ENCODE measurements at regions not wholly inside any gene's neighbourhood (a gene's known extent, or its start where the extent isn't known, plus 50 kb on each side); places are given as distances from the start of the nearest gene placed in this dataset.

GRCh38 chr2:147589127-147589526, 255.7 kb upstream of the ACVR2A start:
- Histone ChIP-seq H3K4me1 (ENCODE audit: control insufficient read depth, insufficient read depth, low read length) (peaks cover 7% of the 10 kb centered on the region), H3K4me3 (ENCODE audit: low read length) (no peak overlapping the region), H3K27me3 (ENCODE audit: control insufficient read depth, insufficient read depth, low read length) (no peaks in the 10 kb centered on the region), H3K36me3 (ENCODE audit: control insufficient read depth, insufficient read depth, low read length) (no peaks in the 10 kb centered on the region), H3K27ac (ENCODE audit: low read depth, low read length) (no peak overlapping the region), H3K9ac (ENCODE audit: low read length) (no peak overlapping the region)

GRCh38 chr2:147588191-147588590, 256.6 kb upstream of the ACVR2A start:
- H3K27me3 ChIP-seq (ENCODE audit: control insufficient read depth, insufficient read depth, low read length): no peaks in the 10 kb centered on the region
- peaks cover 7% of the 10 kb centered on the region for H3K4me1 ChIP-seq (ENCODE audit: control insufficient read depth, insufficient read depth, low read length)
- no peak overlapping the region for H3K9ac ChIP-seq (ENCODE audit: low read length)
- H3K36me3 ChIP-seq (ENCODE audit: control insufficient read depth, insufficient read depth, low read length): no peaks in the 10 kb centered on the region
- no peak overlapping the region for H3K4me3 ChIP-seq (ENCODE audit: low read length)
- peak overlapping the region; percentile 59 for H3K27ac ChIP-seq (ENCODE audit: low read depth, low read length)

GRCh38 chr2:147578529-147578928, 266.3 kb upstream of the ACVR2A start:
- no peak overlapping the region for H3K27ac ChIP-seq (ENCODE audit: low read depth, low read length)
- H3K27me3 ChIP-seq (ENCODE audit: control insufficient read depth, insufficient read depth, low read length): no peaks in the 10 kb centered on the region
- no peak overlapping the region for H3K9ac ChIP-seq (ENCODE audit: low read length)

GRCh38 chr2:147577998-147578380, 266.8 kb upstream of the ACVR2A start:
- H3K9ac ChIP-seq (ENCODE audit: low read length): no peak overlapping the region
- no peak overlapping the region for H3K4me3 ChIP-seq (ENCODE audit: low read length)
- no peaks in the 10 kb centered on the region for H3K27me3 ChIP-seq (ENCODE audit: control insufficient read depth, insufficient read depth, low read length)
- no peaks in the 10 kb centered on the region for H3K36me3 ChIP-seq (ENCODE audit: control insufficient read depth, insufficient read depth, low read length)
- peaks cover 10% of the 10 kb centered on the region for H3K4me1 ChIP-seq (ENCODE audit: control insufficient read depth, insufficient read depth, low read length)
- no peak overlapping the region for H3K27ac ChIP-seq (ENCODE audit: low read depth, low read length)

More at GRCh38 chr2:147578529-147578928, 266.3 kb upstream of the ACVR2A start:
- Histone ChIP-seq H3K4me3 (ENCODE audit: low read length) (no peak overlapping the region), H3K4me1 (ENCODE audit: control insufficient read depth, insufficient read depth, low read length) (peaks cover 10% of the 10 kb centered on the region), H3K36me3 (ENCODE audit: control insufficient read depth, insufficient read depth, low read length) (no peaks in the 10 kb centered on the region)

- Histone ChIP-seq H3K4me1 (ENCODE audit: control insufficient read depth, insufficient read depth, low read length) (peaks cover 10% of the 10 kb centered on the region), H3K36me3 (ENCODE audit: control insufficient read depth, insufficient read depth, low read length) (no peaks in the 10 kb centered on the region), H3K4me3 (ENCODE audit: low read length) (no peak overlapping the region), H3K9ac (ENCODE audit: low read length) (no peak overlapping the region), H3K27me3 (ENCODE audit: control insufficient read depth, insufficient read depth, low read length) (no peaks in the 10 kb centered on the region), H3K27ac (ENCODE audit: low read depth, low read length) (peak overlapping the region; percentile 38)
Observed at GRCh38 chr2:147577323-147577997, 267.4 kb upstream of the ACVR2A start.

GRCh38 chr2:147575106-147575505, 269.7 kb upstream of the ACVR2A start:
- Histone ChIP-seq H3K4me3 (ENCODE audit: low read length) (no peak overlapping the region), H3K4me1 (ENCODE audit: control insufficient read depth, insufficient read depth, low read length) (peaks cover 10% of the 10 kb centered on the region), H3K27ac (ENCODE audit: low read depth, low read length) (no peak overlapping the region), H3K36me3 (ENCODE audit: control insufficient read depth, insufficient read depth, low read length) (no peaks in the 10 kb centered on the region), H3K27me3 (ENCODE audit: control insufficient read depth, insufficient read depth, low read length) (no peaks in the 10 kb centered on the region), H3K9ac (ENCODE audit: low read length) (no peak overlapping the region)

GRCh38 chr2:147572622-147573021, 272.2 kb upstream of the ACVR2A start:
- H3K27ac ChIP-seq (ENCODE audit: low read depth, low read length): no peak overlapping the region
- peaks cover 9% of the 10 kb centered on the region for H3K4me1 ChIP-seq (ENCODE audit: control insufficient read depth, insufficient read depth, low read length)
- no peak overlapping the region for H3K9ac ChIP-seq (ENCODE audit: low read length)
- no peaks in the 10 kb centered on the region for H3K27me3 ChIP-seq (ENCODE audit: control insufficient read depth, insufficient read depth, low read length)
- H3K36me3 ChIP-seq (ENCODE audit: control insufficient read depth, insufficient read depth, low read length): no peaks in the 10 kb centered on the region
- no peak overlapping the region for H3K4me3 ChIP-seq (ENCODE audit: low read length)

GRCh38 chr2:147569426-147569825, 275.4 kb upstream of the ACVR2A start:
- Histone ChIP-seq H3K4me1 (ENCODE audit: control insufficient read depth, insufficient read depth, low read length) (peaks cover 3% of the 10 kb centered on the region), H3K27ac (ENCODE audit: low read depth, low read length) (no peak overlapping the region), H3K4me3 (ENCODE audit: low read length) (no peak overlapping the region), H3K9ac (ENCODE audit: low read length) (no peak overlapping the region), H3K27me3 (ENCODE audit: control insufficient read depth, insufficient read depth, low read length) (no peaks in the 10 kb centered on the region), H3K36me3 (ENCODE audit: control insufficient read depth, insufficient read depth, low read length) (no peaks in the 10 kb centered on the region)

- H3K36me3 ChIP-seq (ENCODE audit: control insufficient read depth, insufficient read depth, low read length): no peaks in the 10 kb centered on the region
- no peak overlapping the region for H3K27ac ChIP-seq (ENCODE audit: low read depth, low read length)
- no peak overlapping the region for H3K4me3 ChIP-seq (ENCODE audit: low read length)
- H3K27me3 ChIP-seq (ENCODE audit: control insufficient read depth, insufficient read depth, low read length): no peaks in the 10 kb centered on the region
- H3K9ac ChIP-seq (ENCODE audit: low read length): no peak overlapping the region
- H3K4me1 ChIP-seq (ENCODE audit: control insufficient read depth, insufficient read depth, low read length): peaks cover 3% of the 10 kb centered on the region
Observed at GRCh38 chr2:147568109-147568508, 276.7 kb upstream of the ACVR2A start.

- H3K27ac ChIP-seq (ENCODE audit: low read depth, low read length): no peak overlapping the region
- no peak overlapping the region for H3K4me3 ChIP-seq (ENCODE audit: low read length)
- H3K27me3 ChIP-seq (ENCODE audit: control insufficient read depth, insufficient read depth, low read length): no peaks in the 10 kb centered on the region
- H3K4me1 ChIP-seq (ENCODE audit: control insufficient read depth, insufficient read depth, low read length): peaks cover 3% of the 10 kb centered on the region
- no peak overlapping the region for H3K9ac ChIP-seq (ENCODE audit: low read length)
- H3K36me3 ChIP-seq (ENCODE audit: control insufficient read depth, insufficient read depth, low read length): no peaks in the 10 kb centered on the region
Observed at GRCh38 chr2:147567136-147567535, 277.7 kb upstream of the ACVR2A start.

GRCh38 chr2:147560810-147561535, 283.9 kb upstream of the ACVR2A start:
- Histone ChIP-seq H3K4me1 (ENCODE audit: control insufficient read depth, insufficient read depth, low read length) (no peaks in the 10 kb centered on the region), H3K27me3 (ENCODE audit: control insufficient read depth, insufficient read depth, low read length) (no peaks in the 10 kb centered on the region), H3K36me3 (ENCODE audit: control insufficient read depth, insufficient read depth, low read length) (no peaks in the 10 kb centered on the region), H3K9ac (ENCODE audit: low read length) (no peak overlapping the region), H3K27ac (ENCODE audit: low read depth, low read length) (no peak overlapping the region), H3K4me3 (ENCODE audit: low read length) (no peak overlapping the region)

- no peaks in the 10 kb centered on the region for H3K27me3 ChIP-seq (ENCODE audit: control insufficient read depth, insufficient read depth, low read length)
- H3K4me3 ChIP-seq (ENCODE audit: low read length): no peak overlapping the region
- H3K4me1 ChIP-seq (ENCODE audit: control insufficient read depth, insufficient read depth, low read length): no peaks in the 10 kb centered on the region
- no peaks in the 10 kb centered on the region for H3K36me3 ChIP-seq (ENCODE audit: control insufficient read depth, insufficient read depth, low read length)
- H3K9ac ChIP-seq (ENCODE audit: low read length): no peak overlapping the region
- no peak overlapping the region for H3K27ac ChIP-seq (ENCODE audit: low read depth, low read length)
Observed at GRCh38 chr2:147559070-147559725, 285.6 kb upstream of the ACVR2A start.

All from rectal smooth muscle tissue (tissue), 1 donor.